GM12865 (cell line): ENCODE measurements at regions not wholly inside any gene's neighbourhood (a gene's known extent, or its start where the extent isn't known, plus 50 kb on each side); places are given as distances from the start of the nearest gene placed in this dataset.
"Not testable (repeated sequence)": the region's sequence is repeated elsewhere in the genome, so short reads cannot be mapped to it uniquely, and the experiment has no call there.

Source experiments
- DNase-seq: peaks from one replicate; pipeline ENCODE4 v3.0.0; 2010; ENCODE audit warnings: low read depth
- H3K4me3 ChIP-seq: 2 replicates; pipeline ENCODE4 v1.5.1; 2011; ENCODE audit warnings: mild to moderate bottlenecking, low read depth, low read length, control low read depth
- TF ChIP-seq, protein P1 (sequence below): IDR thresholded peaks from 2 replicates; pipeline ENCODE4 v1.5.1; 2011; ENCODE audit warnings: low read length, control low read depth, low read depth, inconsistent platforms; ENCODE audit not compliant: insufficient read depth; ENCODE audit errors: missing control alignments

DNA sequence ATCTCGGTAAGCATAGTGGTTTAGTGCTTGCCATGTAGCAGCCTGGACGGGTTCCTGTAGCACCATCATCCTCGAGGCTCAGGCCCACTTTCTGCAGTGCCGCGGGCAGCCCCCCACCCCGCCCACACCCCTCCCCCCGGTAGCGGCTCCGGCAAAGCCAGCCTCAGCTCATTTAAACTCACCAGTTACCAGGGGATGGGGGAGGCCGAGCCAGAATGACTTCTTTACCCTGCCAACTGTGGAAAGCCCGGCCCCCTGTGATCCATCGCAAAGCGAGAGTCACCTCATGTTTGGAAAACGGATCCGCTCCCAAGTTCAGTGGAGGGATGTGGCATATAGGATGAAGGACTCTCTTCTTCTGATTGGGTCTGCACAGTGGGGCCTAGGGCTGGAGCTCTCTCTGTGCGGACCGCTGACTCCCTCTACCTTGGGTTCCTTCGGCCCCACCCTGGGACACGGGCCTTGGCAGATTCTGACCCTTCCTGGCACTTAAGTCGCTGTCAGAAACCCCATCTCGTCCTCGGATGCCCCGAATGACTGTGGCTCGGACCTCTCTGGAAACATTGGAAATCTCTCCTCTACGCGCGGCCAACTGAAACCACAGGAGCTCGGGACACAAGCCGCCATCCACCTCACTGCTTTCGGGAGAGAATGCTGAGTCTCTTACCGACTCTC lies 337.8 kb upstream of the DEFB115 start:
- H3K4me3 ChIP-seq = no peak overlapping the region
- TF ChIP-seq, protein P1, sequence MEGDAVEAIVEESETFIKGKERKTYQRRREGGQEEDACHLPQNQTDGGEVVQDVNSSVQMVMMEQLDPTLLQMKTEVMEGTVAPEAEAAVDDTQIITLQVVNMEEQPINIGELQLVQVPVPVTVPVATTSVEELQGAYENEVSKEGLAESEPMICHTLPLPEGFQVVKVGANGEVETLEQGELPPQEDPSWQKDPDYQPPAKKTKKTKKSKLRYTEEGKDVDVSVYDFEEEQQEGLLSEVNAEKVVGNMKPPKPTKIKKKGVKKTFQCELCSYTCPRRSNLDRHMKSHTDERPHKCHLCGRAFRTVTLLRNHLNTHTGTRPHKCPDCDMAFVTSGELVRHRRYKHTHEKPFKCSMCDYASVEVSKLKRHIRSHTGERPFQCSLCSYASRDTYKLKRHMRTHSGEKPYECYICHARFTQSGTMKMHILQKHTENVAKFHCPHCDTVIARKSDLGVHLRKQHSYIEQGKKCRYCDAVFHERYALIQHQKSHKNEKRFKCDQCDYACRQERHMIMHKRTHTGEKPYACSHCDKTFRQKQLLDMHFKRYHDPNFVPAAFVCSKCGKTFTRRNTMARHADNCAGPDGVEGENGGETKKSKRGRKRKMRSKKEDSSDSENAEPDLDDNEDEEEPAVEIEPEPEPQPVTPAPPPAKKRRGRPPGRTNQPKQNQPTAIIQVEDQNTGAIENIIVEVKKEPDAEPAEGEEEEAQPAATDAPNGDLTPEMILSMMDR = no peak
- no peak for DNase-seq

DNA sequence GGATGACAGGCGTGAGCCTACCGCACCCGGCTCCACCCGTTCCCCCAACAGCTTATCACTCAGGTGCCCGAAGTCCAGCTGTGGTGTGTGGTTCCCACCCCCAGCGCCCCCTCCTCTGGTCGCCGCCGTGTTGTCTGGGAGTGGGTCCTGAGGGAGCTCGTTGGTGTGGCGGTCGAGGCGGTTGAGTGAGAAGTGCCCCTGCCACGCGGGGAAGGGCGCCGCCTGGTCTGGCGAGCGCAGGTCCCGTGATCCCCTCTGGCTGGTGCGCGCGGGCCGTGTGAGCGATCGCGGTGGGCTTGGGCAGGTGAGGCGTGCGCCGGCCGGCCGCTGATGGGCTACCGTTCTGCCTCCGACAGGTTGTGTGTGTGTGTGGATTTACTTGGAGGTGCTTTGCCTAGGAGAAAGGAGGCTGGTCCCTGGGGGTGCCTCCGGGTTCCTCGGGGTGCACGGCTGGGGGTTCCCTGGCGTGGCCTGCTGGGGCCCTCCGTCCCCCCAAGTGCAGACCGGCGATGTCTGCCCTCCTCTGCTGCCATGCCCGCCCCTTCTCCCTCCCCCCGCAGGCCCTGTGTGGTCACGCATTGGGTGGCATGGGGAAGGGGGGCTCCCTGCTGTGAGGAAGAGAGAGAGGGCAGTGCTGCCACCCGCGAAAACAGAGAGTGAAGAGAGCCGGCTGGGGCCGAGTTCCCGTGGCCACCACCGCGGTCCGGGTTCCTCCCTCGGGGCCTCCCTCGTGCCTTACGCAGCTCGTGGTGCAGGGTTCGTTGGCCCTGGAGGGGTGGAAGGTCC lies 336.0 kb upstream of the DEFB115 start:
- H3K4me3 ChIP-seq = no peak overlapping the region
- DNase-seq = no peak
- TF ChIP-seq, protein P1 = no peak

DNA sequence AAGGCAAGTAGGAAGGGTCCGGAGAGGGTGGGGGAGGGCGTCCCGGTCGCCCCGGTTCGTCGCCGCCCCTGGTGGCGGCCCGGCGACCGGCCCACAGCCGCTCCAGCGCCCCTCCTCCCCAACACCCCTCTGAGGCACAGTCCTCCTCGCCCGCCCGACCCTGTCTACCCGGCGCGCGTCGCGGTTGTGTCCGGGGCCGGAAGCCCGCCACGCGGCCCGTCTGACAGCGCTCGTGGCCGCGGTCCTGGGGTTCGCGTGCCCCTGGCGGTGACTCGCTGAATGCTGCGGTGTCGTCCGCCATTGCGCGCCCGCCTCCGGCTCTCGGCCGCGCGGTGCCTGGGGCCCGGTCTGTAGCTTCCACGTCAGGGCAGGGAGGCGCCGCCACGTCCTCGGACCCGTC lies 335.3 kb upstream of the DEFB115 start:
- no peak overlapping the region for H3K4me3 ChIP-seq
- no peak for DNase-seq
- TF ChIP-seq, protein P1 = no peak

DNA sequence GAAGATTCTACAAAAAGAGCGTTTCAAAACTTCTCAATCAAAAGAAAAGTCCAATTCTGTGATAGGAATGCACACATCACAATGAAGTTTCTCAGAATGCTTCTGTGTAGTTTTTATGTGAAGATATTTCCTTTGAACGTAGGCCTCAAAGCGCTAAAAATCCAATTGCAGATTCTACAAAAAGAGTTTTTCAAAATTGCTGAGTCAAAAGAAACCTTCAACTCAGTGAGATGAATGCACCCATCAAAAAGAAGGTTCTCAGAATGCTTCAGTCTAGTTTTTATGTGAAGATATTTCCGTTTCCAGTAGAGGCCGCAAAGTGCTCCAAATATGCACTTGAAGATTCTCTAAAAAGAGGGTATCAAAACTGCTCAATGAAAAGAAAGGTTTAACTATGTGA lies 319.7 kb upstream of the DEFB115 start:
- no peak for DNase-seq
- TF ChIP-seq, protein P1 = no peak
- no peak overlapping the region for H3K4me3 ChIP-seq

DNA sequence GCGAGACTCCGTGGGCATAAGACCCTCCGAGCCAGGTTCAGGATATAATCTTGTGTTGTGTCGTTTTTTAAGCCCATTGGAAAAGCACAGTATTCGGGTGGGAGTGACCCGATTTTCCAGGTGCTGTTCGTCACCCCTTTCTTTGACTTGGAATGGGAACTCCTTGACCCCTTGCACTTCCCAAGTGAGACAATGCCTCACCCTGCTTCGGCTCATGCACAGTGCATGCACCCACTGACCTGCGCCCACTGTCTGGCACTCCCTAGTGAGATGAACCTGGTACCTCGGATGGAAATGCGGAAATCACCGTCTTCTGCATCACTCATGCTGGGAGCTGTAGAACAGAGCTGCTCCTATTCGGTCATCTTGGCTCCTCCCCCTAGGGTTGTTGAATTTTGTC lies 307.7 kb upstream of the DEFB115 start:
- H3K4me3 ChIP-seq = no peak overlapping the region
- DNase-seq = no peak
- TF ChIP-seq, protein P1 = no peak

DNA sequence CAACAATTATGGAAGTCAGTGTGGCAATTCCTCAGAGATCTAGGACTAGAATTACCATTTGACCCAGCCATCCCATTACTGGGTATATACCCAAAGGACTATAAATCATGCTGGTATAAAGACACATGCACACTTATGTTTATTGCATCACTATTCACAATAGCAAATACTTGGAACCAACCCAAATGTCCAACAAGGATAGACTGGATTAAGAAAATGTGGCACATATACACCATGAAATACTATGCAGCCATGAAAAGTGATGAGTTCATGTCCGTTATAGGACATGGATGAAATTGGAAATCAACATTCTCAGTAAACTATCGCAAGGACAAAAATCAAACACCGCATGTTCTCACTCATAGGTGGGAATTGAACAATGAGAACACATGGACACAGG lies 306.4 kb upstream of the DEFB115 start:
- not testable (repeated sequence) for H3K4me3 ChIP-seq, DNase-seq

DNA sequence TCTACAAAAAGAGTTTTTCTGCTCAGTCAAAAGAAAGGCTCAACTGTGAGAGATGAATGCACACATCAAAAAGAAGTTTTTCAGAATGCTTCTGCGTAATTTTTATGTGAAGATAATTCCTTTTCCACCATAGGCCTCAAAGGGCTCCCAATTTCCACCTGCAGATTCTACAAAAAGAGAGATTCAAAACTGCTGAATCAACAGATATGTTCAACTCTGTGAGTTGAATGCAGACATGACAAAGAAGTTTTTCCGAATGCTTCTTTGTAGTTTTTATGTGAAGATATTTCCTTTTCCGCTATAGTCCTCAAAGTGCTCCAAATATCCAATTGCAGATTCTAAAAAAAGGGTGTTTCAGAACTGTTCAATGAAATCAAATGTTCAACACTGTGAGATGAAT lies 300.8 kb upstream of the DEFB115 start:
- not testable (repeated sequence) for H3K4me3 ChIP-seq, DNase-seq

DNA sequence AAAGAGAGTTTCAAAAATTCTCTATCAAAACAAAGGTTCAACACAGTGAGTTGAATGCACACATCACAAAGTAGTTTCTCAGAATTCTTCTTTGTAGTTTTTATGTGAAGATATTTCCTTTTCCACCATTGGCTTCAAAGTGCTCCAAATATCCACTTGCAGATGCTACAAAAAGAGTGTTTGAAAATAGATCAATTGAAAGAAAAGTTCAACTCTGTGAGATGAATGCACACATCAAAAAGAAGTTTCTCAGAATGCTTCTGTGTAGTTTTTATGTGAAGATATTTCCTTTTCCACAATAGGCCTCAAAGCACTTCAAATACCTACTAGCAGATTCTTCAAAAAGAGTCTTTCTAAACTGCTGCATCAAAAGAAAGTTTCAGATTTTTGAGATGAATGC lies 298.3 kb upstream of the DEFB115 start:
- not testable (repeated sequence) for H3K4me3 ChIP-seq

More for the DNA sequence above, 298.3 kb upstream of the DEFB115 start:
- not testable (repeated sequence) for DNase-seq
